ENCODE measurements at regions not wholly inside any gene's neighbourhood (a gene's known extent, or its start where the extent isn't known, plus 50 kb on each side); places are given as distances from the start of the nearest gene placed in this dataset.

GRCh38 chr6:97812940-97813339 is 529.9 kb upstream of the MMS22L start:
- TF ChIP-seq GATA2 (CRISPR knock-in tag; IDR thresholded peaks at IDR 0.05), result no peak
- no peak for TF ChIP-seq FOXM1 (IDR thresholded peaks at IDR 0.05; ENCODE audit: low read depth)
- no peak for TF ChIP-seq EZH2phosphoT487 (IDR thresholded peaks at IDR 0.05; ENCODE audit: borderline replicate concordance, low read depth)
- DNase-seq, result no peak
- no peak overlapping the region for H3K4me3 ChIP-seq (ENCODE audit: low read depth in 2 of 2, low read length in 1 of 2)
- ChIA-PET POLR2A (no interaction called here), CTCF (no interaction called here)
- H3K4me1 ChIP-seq (ENCODE audit: control insufficient read depth in 1 of 2, insufficient read depth in 2 of 2, low read depth in 1 of 2, low read length in 1 of 2), result no peaks in the 10 kb centered on the region
- no peak overlapping the region for H3K4me2 ChIP-seq
- H3K9ac ChIP-seq, result no peak overlapping the region
- no peak overlapping the region for H3K27ac ChIP-seq (ENCODE audit: low read depth in 2 of 2, low read length in 1 of 2)
- no peaks in the 10 kb centered on the region for H3K79me2 ChIP-seq (ENCODE audit: insufficient read depth)
- H3K36me3 ChIP-seq (replicated peaks in 1 of 2; ENCODE audit: control insufficient read depth in 1 of 2, insufficient read depth in 2 of 2, low read length in 1 of 2), result no peaks in the 10 kb centered on the region
- H2AFZ ChIP-seq (ENCODE audit: low read depth), result no peak overlapping the region
- no peaks in the 10 kb centered on the region for H3F3A ChIP-seq (replicated peaks; ENCODE audit: insufficient read depth)
- H3K9me3 ChIP-seq, result no peaks in the 10 kb centered on the region
- no peaks in the 10 kb centered on the region for H4K20me1 ChIP-seq (ENCODE audit: insufficient read depth)
- H3K27me3 ChIP-seq (ENCODE audit: insufficient read depth), result no peaks in the 10 kb centered on the region
- H3K9me2 ChIP-seq, result no peaks in the 10 kb centered on the region

DNA sequence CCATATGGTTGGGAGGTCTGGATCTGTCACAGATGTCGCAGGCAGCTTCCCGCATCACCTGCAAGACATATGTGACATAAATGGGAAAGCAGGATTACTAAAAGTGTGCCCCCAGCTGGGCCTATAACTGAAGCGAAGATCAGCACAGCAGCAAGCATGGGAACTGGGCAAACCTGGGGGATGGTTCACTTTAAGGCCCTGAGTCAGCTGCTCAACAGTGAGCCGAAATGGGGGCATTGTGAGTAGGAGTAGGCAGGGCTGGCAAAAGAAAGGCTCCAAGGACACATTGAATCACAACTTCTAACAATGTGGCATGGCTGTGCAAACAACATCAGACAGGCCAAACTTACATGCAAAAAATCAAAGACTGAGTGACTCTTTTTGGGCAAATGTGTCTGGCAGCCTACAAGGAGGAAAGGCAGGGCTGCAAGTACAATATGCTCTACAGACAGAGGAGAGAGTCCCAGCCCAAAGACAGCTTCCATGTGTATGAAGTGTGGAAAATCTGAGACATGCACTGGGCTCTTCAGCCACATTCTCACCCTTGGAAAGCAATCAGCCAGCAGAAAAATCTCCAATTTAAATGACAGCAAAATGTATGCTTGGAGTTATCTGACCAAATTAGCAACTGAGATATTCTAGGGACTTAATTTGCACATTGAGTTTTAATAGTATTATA is 531.0 kb upstream of the MMS22L start:
- H3K4me2 ChIP-seq, result no peak overlapping the region
- H3K36me3 ChIP-seq (replicated peaks in 1 of 2; ENCODE audit: control insufficient read depth in 1 of 2, insufficient read depth in 2 of 2, low read length in 1 of 2), result no peaks in the 10 kb centered on the region
- H3K4me1 ChIP-seq (ENCODE audit: control insufficient read depth in 1 of 2, insufficient read depth in 2 of 2, low read depth in 1 of 2, low read length in 1 of 2), result no peaks in the 10 kb centered on the region
- 60% methylated on average over 4 of the region's 4 CpGs for WGBS (ENCODE audit: low lambda C conversion rate)
- POLR2A ChIA-PET, result no interaction called here
- H3K79me2 ChIP-seq (ENCODE audit: insufficient read depth), result no peaks in the 10 kb centered on the region
- no peak overlapping the region for H3K27ac ChIP-seq (ENCODE audit: low read depth in 2 of 2, low read length in 1 of 2)
- CTCF ChIA-PET, result interaction anchor here (0.8 kb wide), 1 partner anchor 226 kb away, joined by 3 read pairs; no protein-coding TSS in a partner anchor
- no peak overlapping the region for H3K4me3 ChIP-seq (ENCODE audit: low read depth in 2 of 2, low read length in 1 of 2)
- no peak overlapping the region for H2AFZ ChIP-seq (ENCODE audit: low read depth)
- no peaks in the 10 kb centered on the region for H3K9me3 ChIP-seq
- DNase-seq, result no peak
- no peaks in the 10 kb centered on the region for H4K20me1 ChIP-seq (ENCODE audit: insufficient read depth)
- no peak overlapping the region for H3K9ac ChIP-seq
- H3K27me3 ChIP-seq (ENCODE audit: insufficient read depth), result no peaks in the 10 kb centered on the region
- no peaks in the 10 kb centered on the region for H3K9me2 ChIP-seq
- TF ChIP-seq EZH2phosphoT487 (IDR thresholded peaks at IDR 0.05; ENCODE audit: borderline replicate concordance, low read depth) (no peak), NFIC (IDR thresholded peaks at IDR 0.05; ENCODE audit: borderline replicate concordance) (no peak), MEF2A (IDR thresholded peaks at IDR 0.05; ENCODE audit: borderline replicate concordance, low read depth) (no peak), POLR2AphosphoS5 (IDR thresholded peaks at IDR 0.05; ENCODE audit: low read depth, low read length) (no peak), EP300 (IDR thresholded peaks at IDR 0.05; ENCODE audit: borderline replicate concordance in 1 of 2, low read depth in 1 of 2, low read length in 1 of 2) (no peak), GABPA (IDR thresholded peaks at IDR 0.05; ENCODE audit: low read depth) (no peak), FOXJ3 (CRISPR knock-in tag; IDR thresholded peaks at IDR 0.05) (no peak), JUND (IDR thresholded peaks at IDR 0.05) (no peak), TEAD4 (IDR thresholded peaks at IDR 0.05; ENCODE audit: borderline replicate concordance, insufficient read depth) (no peak)
- TF ChIP-seq, protein P1, sequence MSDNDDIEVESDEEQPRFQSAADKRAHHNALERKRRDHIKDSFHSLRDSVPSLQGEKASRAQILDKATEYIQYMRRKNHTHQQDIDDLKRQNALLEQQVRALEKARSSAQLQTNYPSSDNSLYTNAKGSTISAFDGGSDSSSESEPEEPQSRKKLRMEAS (IDR thresholded peaks at IDR 0.05; ENCODE audit: low read depth), result no peak
- H3F3A ChIP-seq (replicated peaks; ENCODE audit: insufficient read depth), result no peaks in the 10 kb centered on the region

- DNase-seq, result no peak
- H3K4me3 ChIP-seq (ENCODE audit: low read depth in 2 of 2, low read length in 1 of 2), result no peak overlapping the region
- no peaks in the 10 kb centered on the region for H3K9me2 ChIP-seq
- 71% methylated on average over 2 of the region's 2 CpGs for WGBS (ENCODE audit: low lambda C conversion rate)
- CTCF ChIA-PET, result no interaction called here
- H4K20me1 ChIP-seq (ENCODE audit: insufficient read depth), result no peaks in the 10 kb centered on the region
- H3K79me2 ChIP-seq (ENCODE audit: insufficient read depth), result no peaks in the 10 kb centered on the region
- H3K9ac ChIP-seq, result no peak overlapping the region
- H3K36me3 ChIP-seq (replicated peaks in 1 of 2; ENCODE audit: control insufficient read depth in 1 of 2, insufficient read depth in 2 of 2, low read length in 1 of 2), result no peaks in the 10 kb centered on the region
- H3F3A ChIP-seq (replicated peaks; ENCODE audit: insufficient read depth), result no peaks in the 10 kb centered on the region
- H3K27me3 ChIP-seq (ENCODE audit: insufficient read depth), result no peaks in the 10 kb centered on the region
- H3K4me2 ChIP-seq, result no peak overlapping the region
- no peak overlapping the region for H2AFZ ChIP-seq (ENCODE audit: low read depth)
- H3K27ac ChIP-seq (ENCODE audit: low read depth in 2 of 2, low read length in 1 of 2), result no peak overlapping the region
- POLR2A ChIA-PET, result no interaction called here
- no peaks in the 10 kb centered on the region for H3K9me3 ChIP-seq
- H3K4me1 ChIP-seq (ENCODE audit: control insufficient read depth in 1 of 2, insufficient read depth in 2 of 2, low read depth in 1 of 2, low read length in 1 of 2), result no peaks in the 10 kb centered on the region
- TF ChIP-seq, protein P2, sequence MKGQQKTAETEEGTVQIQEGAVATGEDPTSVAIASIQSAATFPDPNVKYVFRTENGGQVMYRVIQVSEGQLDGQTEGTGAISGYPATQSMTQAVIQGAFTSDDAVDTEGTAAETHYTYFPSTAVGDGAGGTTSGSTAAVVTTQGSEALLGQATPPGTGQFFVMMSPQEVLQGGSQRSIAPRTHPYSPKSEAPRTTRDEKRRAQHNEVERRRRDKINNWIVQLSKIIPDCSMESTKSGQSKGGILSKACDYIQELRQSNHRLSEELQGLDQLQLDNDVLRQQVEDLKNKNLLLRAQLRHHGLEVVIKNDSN (IDR thresholded peaks at IDR 0.05; ENCODE audit: borderline replicate concordance, low read depth), result no peak
- no peak for TF ChIP-seq FOXJ3 (CRISPR knock-in tag; IDR thresholded peaks at IDR 0.05)
- no peak for TF ChIP-seq RAD21 (IDR thresholded peaks at IDR 0.05; ENCODE audit: low read length)
- no peak for TF ChIP-seq SIN3A (IDR thresholded peaks at IDR 0.05; ENCODE audit: borderline replicate concordance, low read depth, low read length)
- no peak for TF ChIP-seq POLR2AphosphoS5 (IDR thresholded peaks at IDR 0.05; ENCODE audit: low read depth, low read length)
Measured at GRCh38 chr6:97815301-97815812, 532.3 kb upstream of the MMS22L start.
